HG02938 (cell line): ENCODE measurements at regions not wholly inside any gene's neighbourhood (a gene's known extent, or its start where the extent isn't known, plus 50 kb on each side); places are given as distances from the start of the nearest gene placed in this dataset.

ENCODE experiments used
- ATAC-seq: cut with Tn5 transposase; IDR thresholded peaks from one replicate; pipeline ENCODE4 v1.9.1; 2021; ENCODE audit warnings: mild to moderate bottlenecking, moderate library complexity; ENCODE audit not compliant: unreplicated experiment

- no peak for ATAC-seq
Observed at GRCh38 chr3:82773207-82773606, 1011.8 kb upstream of the GBE1 start.

DNA sequence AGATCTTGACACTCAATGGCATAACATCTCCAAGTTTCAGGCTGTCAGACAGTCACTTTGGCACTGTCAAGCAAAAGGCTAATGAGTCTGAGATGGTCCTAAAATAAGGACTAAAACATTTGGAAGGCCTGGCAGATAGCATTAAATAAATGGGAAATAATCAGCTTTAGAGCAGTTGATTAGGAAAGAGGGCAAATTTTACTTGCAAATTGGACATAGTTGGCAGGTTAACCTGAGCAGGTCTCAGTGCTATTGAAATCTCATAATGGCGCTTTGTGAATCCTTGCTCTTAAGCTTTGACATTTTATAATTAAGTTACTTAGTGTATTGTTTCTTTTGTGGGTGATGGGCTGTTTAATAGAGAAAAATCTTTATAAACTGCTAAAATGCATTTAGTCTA is 1003.1 kb upstream of the GBE1 start:
- no peak for ATAC-seq

DNA sequence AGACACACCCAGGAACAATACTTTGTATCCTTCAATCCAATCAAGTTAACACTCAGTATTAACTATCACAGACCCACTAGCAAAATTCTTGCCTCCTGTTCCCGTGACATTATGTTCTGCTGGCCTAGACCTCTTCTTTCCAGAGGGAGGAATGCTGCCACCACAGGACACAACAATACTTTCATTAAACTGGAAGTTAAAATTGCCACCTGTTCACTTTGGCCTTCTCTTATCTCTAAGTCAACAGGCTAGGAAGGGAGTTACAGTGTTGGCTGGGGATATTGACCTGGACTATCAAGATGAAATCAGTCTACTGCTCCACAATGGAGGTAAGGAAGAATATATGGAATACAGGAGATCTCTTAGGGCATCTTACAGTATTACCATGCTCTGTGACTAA is 1000.4 kb upstream of the GBE1 start:
- ATAC-seq: no peak

- ATAC-seq: no peak
Observed at GRCh38 chr3:82745544-82745943, 984.1 kb upstream of the GBE1 start.

DNA sequence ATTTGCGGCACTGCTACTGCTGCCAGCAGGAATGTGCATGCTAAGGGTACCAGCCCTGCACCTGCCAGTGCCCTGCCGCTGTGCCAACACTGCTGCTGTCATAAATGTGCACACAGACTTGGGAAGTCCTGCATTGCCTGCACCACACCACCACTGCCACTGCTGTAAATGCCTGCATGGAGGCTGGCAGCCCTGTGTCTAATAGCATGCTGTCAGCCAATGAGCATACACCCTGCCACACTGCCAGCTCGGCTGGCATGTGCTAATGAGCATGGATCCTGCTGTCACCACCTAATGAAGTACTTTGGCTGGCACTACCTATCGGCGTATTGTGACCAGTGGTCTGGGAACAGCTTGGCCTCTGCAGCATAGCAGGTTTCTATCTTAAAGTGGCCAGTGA is 981.8 kb upstream of the GBE1 start:
- no peak for ATAC-seq

- no peak for ATAC-seq
Observed at GRCh38 chr3:82741346-82741745, 979.9 kb upstream of the GBE1 start.

GRCh38 chr3:82739390-82739789 is 977.9 kb upstream of the GBE1 start:
- no peak for ATAC-seq

- ATAC-seq: no peak
Observed at GRCh38 chr3:82736696-82737277, 975.3 kb upstream of the GBE1 start.

DNA sequence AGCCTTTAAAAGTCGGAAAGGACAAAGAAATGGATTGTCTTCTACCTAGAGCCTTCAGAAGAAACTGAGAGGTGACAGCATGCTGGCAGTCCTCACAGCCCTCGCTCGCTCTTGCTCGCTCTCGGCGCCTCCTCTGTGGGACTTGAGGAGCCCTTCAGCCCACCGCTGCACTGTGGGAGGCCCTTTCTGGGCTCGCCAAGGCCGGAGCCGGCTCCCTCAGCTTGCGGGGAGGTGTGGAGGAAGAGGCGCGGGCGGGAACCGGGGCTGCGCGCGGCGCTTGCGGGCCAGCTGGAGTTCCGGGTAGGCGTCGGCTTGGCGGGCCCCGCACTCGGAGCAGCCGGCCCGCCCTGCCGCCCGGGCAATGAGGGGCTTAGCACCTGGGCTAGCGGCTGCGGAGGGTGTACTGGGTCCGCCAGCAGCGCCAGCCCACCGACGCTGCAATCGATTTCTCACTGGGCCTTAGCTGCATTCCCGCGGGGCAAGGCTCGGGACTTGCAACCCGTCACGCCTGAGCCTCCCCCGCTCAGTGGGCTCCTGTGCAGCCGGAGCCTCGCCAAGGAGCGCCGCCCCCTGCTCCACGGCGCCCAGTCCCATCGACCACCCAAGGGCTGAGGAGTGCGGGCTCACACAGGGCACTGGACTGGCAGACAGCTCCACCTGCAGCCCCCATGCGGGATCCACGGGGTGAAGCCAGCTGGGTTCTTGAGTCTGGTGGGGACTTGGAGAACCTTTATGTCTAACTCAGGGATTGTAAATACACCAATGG is 953.8 kb upstream of the GBE1 start:
- ATAC-seq: no peak

GRCh38 chr3:82707035-82707434 is 945.6 kb upstream of the GBE1 start:
- ATAC-seq: no peak

GRCh38 chr3:82685761-82686160 is 924.3 kb upstream of the GBE1 start:
- ATAC-seq: no peak

- ATAC-seq: no peak
Observed at GRCh38 chr3:82676356-82677026, 915.0 kb upstream of the GBE1 start.

- no peak for ATAC-seq
Observed at GRCh38 chr3:82672966-82673365, 911.5 kb upstream of the GBE1 start.

- ATAC-seq: no peak
Observed at GRCh38 chr3:82671466-82671865, 910.0 kb upstream of the GBE1 start.

DNA sequence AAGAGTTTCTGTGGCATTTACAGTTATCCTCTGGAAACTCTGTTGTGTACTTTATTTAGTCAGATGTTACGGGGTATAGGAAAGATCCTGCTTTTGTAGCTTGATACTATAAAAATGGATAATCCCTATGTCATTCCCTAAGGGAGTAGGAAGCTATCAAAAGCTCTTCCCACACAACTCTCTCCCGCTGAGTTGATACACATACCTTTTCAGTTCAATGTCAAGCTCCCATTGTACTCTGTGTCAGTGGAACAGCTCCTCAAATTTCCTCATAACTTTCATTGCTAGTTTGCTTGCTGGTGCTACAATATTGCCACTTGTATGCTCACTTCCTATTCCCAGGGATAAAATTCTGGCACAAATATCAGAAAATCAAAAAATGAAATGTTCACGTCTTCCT is 893.3 kb upstream of the GBE1 start:
- ATAC-seq: no peak

- ATAC-seq: no peak
Observed at GRCh38 chr3:82643948-82644347, 882.5 kb upstream of the GBE1 start.

DNA sequence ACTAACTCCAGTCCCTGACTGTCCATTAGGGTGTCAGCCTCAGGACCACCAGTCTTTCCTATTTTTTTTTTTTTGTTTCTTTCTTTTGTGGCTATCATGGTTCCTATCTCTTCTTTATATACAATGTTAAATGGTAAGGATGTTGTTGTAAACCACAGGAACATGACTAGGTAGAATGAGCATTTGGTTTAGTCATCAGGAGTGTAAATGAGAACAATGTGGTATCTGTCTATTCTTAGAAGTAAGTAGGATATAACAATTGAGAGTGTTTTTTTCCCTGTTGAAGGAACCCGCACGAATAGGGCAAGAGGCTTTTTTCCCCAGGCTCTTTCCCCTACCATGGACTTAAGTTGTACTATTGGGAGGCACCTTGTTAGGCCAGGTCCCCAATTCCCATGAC is 880.3 kb upstream of the GBE1 start:
- no peak for ATAC-seq

DNA sequence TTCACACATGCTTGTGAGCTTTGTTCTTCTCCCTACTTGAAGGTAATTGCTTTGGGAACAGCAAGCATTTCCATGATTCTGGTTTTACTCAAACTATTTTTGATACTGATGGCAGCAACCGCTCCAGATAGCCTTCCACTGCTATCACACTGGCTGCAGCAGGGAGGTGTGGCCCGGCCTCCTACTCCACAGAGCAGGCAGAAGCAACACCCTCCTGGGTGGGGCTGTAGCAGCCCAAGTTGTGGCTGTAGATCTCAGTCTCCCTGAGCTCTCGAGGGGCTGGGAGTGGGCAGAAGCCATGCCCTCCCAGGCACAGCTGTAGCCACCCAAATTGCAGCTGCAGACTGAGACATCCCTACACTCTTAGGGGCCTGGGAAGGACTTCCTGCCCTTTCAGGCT is 878.8 kb upstream of the GBE1 start:
- ATAC-seq: no peak

GRCh38 chr3:82637574-82637973 is 876.1 kb upstream of the GBE1 start:
- ATAC-seq: no peak

DNA sequence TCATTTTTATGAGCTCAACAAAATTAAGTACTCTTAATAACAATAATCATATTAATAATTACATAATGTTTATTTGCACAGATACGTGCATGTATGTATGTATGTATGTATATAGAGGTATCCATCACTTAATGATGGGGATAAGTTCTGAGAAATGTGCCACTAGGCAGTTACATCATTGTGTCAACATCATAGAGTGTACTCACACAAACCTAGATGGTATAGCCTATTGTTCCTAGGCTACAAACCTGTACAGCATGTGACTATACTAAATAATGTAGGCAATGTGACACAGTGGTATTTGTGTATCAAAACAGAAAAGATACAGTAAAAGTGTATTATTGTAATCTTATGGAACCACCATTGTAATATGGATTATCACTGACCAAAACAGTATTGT is 874.7 kb upstream of the GBE1 start:
- ATAC-seq: no peak

DNA sequence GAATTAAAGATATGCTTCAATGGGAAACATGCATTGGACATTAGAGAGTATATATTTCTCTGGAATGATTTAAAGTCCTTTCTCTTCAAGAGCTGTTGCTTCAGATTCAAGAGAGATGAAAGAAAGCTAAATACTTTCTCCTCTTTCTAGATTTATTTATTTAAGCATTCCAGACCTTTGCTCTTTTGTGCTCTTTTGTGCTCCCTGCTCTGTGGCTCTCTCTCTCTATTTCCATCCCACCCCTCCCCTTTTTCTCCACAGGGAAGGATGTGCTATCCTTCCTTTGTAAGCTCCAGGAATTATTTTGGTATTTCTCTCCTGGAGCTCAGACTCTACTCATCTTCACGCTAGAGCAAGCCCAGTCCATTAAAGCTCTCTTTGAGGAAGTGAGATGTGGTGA is 871.9 kb upstream of the GBE1 start:
- no peak for ATAC-seq

DNA sequence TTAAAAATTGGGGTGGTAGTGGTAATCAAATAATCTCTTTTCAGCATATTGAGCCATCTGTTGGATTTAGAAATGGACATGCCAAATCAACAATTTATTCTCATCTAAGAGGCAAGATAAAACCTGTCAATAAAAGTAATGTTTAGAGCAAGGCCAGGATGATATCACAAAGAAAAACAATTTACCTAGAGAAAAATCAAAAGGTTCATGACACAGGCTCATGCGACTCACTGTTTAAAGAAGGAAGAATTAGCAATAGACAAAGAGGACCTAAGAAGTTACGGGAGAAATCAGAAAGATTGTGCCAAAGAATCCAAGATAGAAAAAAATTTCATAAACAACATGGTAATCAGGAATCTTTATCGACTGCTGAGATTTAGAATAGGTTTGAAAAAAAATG is 868.5 kb upstream of the GBE1 start:
- no peak for ATAC-seq
